GM21360 (cell line): ENCODE measurements at regions not wholly inside any gene's neighbourhood (a gene's known extent, or its start where the extent isn't known, plus 50 kb on each side); places are given as distances from the start of the nearest gene placed in this dataset.

Source experiments
- ATAC-seq: cut with Tn5 transposase; IDR thresholded peaks from one replicate; pipeline ENCODE4 v1.9.1; 2021; ENCODE audit warnings: mild to moderate bottlenecking, moderate library complexity; ENCODE audit not compliant: unreplicated experiment

DNA sequence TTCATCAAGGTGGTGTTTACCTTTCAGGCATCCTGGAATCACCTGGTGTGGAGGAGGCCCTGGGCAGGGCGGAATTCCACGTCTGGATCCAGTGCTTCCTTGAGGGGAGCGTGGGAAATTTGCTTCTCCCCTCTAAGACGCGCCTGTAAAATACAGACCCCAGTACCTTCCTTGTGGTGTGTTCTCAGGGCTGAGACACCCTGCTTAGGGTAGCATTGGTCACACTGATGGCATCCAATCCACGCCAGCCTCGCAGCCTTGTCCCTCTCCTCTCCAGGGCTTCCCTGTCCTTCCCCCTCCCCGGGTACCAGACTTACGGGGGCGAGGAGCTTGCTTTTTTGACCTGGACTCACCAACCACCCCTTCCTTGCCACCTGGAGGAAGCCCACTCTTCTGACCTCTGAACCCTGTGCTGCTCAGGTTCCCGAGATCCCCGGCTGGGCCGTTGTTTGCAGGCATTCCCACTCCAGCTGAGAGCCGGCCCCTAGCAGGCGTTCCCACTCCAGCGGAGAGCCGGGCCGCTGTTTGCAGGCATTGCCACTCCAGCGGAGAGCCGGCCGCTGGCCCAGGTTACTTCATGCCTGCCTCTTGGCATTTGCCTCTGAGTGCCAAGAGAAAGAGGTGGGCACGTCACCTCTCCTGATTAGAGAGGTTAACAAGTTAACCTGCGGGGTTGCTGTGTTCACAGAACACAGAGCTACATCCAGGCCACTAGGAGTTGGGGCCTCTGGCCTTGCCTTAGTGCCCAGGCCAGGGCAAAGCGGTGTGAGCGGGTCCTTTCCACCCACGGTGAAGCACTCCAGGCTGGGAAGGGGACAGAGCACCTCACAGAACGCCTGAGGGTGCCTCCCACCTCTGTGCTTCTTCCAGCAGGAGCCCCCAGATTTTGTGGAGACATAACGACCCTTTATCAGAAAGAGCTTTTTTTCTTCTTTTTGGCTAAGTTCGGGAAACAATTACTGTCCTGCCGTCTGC lies 254.0 kb upstream of the PPP2R2D start:
- ATAC-seq: no peak

GRCh38 chr10:131647789-131648188 lies 253.0 kb upstream of the PPP2R2D start:
- ATAC-seq: no peak

DNA sequence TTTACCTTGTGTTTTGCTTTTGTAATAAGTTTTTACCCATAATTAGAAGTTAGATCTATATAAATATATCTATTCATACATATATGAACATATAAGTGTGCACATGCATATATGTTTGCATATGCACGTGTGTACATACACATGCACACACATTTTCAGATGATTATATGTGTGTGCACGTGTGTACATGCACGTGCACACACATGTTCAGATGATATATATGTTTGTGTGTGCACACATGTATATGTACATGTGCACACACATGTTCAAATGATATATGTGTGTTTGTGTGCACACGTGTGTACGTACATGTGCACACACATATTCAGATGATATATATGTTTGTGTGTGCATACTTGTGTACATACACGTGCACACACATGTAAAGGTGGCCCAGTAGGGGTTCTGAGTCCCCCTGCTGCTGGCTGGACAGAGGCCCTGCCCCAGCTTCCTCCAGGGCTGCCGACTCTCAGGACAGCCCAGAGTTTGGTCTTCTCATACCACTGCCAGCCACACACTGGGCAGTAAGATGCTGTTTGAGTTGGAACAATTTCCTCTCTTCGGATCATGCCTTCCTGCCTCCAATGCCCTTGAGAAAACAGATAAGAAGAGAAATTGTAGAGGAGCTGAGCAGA lies 252.3 kb upstream of the PPP2R2D start:
- no peak for ATAC-seq

- ATAC-seq: no peak
These were observed 251.2 kb upstream of the PPP2R2D start for GRCh38 chr10:131649617-131650016.

- ATAC-seq: no peak
These were observed 250.6 kb upstream of the PPP2R2D start for GRCh38 chr10:131650169-131650705.

DNA sequence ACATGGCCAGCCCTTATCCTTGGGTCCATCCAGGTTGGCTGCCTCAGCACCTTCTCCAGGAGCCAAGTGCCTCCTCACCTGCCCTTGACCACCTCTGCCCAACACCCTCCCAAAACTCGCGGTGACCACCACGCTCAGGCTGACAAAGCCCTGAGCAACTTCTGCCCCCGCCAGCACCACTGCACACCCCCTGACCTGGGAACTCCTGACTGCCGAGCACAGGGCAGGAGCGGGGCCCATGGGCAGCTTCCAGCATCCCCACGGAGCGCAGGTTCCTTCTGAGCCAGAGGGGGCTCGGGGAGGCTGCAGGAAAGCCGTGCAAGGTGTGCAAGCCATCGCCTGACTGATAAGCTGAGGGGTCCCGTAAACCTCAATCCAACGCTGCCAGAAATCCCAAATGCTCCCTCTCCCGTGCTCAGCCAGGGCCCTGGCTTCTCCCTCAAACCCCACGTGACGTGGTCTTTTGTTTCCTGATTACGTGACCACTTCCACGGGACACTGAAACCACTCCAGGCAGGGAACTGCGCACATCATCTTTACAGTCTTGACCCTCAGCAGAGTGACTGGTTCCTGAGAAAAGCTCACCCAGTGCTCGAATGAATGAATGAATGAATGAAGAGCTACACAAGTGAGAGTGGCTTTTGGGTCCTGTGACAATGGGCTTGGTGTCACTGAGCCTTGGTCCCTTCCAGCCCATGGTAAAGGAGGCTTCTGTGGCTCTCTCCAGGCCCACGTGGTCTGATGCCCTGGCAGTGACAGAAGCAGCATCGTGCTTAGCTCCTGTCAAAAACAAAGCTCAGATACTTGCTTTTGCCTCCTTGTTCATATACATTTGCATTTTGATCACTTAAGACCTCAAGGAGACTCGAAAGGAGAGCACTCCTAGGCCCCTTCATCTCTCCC lies 249.8 kb upstream of the PPP2R2D start:
- no peak for ATAC-seq

DNA sequence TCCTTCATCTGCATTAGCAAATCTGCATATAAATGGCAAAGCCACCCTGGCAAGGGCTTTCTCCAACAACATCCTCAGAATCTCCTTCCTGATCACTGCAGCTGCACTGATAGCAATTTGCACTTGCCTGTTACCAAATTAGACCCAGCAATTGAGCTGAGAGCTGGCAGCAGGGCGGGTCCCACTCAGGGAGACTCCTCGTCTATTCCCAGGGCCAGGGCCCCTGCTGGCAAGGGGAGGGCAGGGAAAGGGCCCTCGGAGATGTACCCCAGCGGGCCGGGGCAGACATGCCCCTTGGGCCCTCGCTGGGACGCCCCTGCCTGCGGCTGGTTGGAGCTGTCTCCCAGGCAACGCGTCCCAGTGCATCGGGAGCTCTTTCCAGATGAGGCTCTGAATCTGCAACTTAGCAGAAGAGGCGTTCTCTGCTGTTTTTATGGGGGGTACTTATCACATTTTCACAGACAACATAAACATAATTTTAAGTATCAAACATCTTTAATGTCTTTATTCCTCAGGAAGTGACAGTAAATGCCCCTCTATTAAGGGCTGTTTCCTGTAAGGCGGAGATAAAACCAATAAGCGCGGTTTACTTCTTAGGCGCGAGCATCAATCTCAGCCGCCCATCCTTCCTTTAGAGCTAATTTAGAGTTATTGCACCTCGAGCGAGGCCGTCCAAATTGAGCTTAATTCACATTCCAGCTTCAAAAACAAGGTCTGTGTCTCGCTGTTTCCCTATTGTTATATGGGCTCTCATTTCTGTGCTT lies 249.0 kb upstream of the PPP2R2D start:
- ATAC-seq: no peak

- ATAC-seq: no peak
These were observed 248.2 kb upstream of the PPP2R2D start for GRCh38 chr10:131652438-131653139.

GRCh38 chr10:131653140-131653539 lies 247.7 kb upstream of the PPP2R2D start:
- ATAC-seq: no peak

- no peak for ATAC-seq
These were observed 247.0 kb upstream of the PPP2R2D start for GRCh38 chr10:131653554-131654470.

- no peak for ATAC-seq
These were observed 246.2 kb upstream of the PPP2R2D start for GRCh38 chr10:131654471-131655087.

DNA sequence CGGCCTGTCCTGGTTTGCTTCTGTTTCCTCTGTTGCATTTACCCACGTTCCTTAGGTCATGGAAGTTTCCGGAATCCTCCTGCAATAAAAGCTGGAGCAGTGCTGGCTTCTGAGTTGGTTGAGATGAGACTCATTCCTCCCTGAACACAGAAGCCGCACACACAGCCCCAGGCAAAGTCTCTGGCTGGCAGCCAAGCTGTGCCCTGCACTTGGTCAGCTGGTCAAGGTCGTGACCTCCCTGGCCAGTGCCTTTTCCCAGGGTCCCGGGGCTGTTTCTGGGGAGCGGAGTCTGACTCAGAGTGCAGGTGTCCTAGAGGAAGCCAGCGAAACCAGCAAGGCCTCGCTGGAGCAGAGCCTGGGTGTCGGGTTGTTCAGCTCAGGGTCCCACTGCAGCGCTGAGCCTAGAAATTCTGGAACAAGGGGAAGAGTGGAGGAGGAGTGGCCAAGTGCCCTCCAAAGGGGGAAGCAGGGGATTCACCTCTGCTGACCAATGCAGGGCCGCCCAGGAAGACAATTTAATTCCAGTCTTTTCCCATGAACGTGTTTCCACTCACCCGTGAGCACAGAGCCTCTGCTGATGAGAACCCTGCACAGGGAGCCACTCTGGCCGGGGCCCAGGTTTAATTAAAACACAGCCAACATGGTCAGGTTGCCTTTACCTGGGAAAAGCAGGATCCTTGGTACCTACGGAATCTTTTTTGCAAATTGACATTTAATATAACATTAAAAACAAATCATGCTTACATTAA lies 245.5 kb upstream of the PPP2R2D start:
- ATAC-seq: no peak

- no peak for ATAC-seq
These were observed 244.8 kb upstream of the PPP2R2D start for GRCh38 chr10:131656009-131656408.

DNA sequence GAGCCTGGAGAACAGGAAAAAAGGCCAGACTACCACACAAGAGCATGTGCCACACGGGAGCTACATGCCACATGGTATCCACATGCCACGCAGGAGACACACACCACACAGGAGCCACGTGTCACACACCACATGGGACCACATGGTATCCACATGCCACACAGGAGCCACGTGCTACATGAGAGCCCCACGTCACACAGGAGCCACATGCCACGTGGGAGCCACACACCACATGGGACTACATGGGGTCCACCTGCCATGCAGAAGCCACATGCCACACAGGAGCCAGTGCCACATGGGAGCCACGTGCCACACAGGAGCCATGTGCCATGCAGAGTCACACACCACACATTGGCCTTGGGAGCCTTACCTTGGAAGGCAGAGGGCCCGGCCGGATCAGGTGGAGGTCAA lies 244.4 kb upstream of the PPP2R2D start:
- ATAC-seq: no peak

- ATAC-seq: no peak
These were observed 243.4 kb upstream of the PPP2R2D start for GRCh38 chr10:131657318-131657984.

GRCh38 chr10:131657985-131658330 lies 242.8 kb upstream of the PPP2R2D start:
- no peak for ATAC-seq
